ENCODE measurements at regions not wholly inside any gene's neighbourhood (a gene's known extent, or its start where the extent isn't known, plus 50 kb on each side); places are given as distances from the start of the nearest gene placed in this dataset.

DNA sequence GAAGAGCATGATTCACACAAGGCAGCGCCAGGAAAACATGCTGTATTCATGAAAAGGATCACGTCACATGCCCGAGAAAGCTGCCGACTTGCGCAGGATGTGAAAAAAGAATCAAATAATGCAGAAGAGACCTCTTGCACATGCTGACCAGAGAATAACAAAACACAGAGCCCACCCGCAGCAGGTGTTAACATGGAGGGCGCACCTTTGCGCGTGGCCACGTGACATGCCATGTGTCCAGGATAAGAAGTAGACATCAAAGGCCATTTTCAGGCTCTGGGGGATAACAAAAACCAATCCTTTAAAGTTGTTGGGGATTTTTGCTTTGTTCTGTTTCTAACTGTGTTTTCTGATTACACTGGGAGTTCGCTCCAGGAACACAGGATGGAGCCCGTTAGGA is 1332.8 kb downstream of the ZPLD1 start:
- H3K36me3 ChIP-seq (ENCODE audit: insufficient read depth, low read length) = no peaks in the 10 kb centered on the region
- no peak overlapping the region for H3K4me3 ChIP-seq (ENCODE audit: low read length)
- H3K27me3 ChIP-seq (ENCODE audit: insufficient read depth, low read depth, low read length) = no peaks in the 10 kb centered on the region
- H3K27ac ChIP-seq (ENCODE audit: low read length) = no peak overlapping the region
- no peaks in the 10 kb centered on the region for H3F3A ChIP-seq (ENCODE audit: insufficient read depth, low read length, poor library complexity, severe bottlenecking)
- H2AFZ ChIP-seq (ENCODE audit: low read depth, low read length) = no peak overlapping the region
- TF ChIP-seq RAD21 (conservative IDR thresholded peaks at IDR 0.05) (no peak), SMC3 (conservative IDR thresholded peaks at IDR 0.05; ENCODE audit: poor library complexity) (no peak), EZH2 (IDR thresholded peaks at IDR 0.05; ENCODE audit: borderline replicate concordance, insufficient read depth, low read length, poor library complexity, severe bottlenecking) (no peak), POLR2AphosphoS5 (IDR thresholded peaks at IDR 0.05) (no peak), EP300 (conservative IDR thresholded peaks at IDR 0.05; ENCODE audit: poor library complexity, severe bottlenecking) (no peak), CTCF (IDR thresholded peaks at IDR 0.05; ENCODE audit: poor library complexity, severe bottlenecking) (no peak), REST (IDR thresholded peaks at IDR 0.05; ENCODE audit: borderline replicate concordance) (no peak), MXI1 (conservative IDR thresholded peaks at IDR 0.05; ENCODE audit: poor library complexity, severe bottlenecking) (no peak), TAF1 (IDR thresholded peaks at IDR 0.05; ENCODE audit: low read depth) (no peak)
- H3K79me2 ChIP-seq (replicated peaks; ENCODE audit: insufficient read depth, low read length) = no peaks in the 10 kb centered on the region
- H4K20me1 ChIP-seq (ENCODE audit: insufficient read depth) = no peaks in the 10 kb centered on the region
- H3K9me2 ChIP-seq (ENCODE audit: insufficient read depth, low read length) = no peaks in the 10 kb centered on the region
- H3K4me2 ChIP-seq (ENCODE audit: low read length) = no peak overlapping the region
- H3K9me3 ChIP-seq (ENCODE audit: low read length) = no peaks in the 10 kb centered on the region
- no peak overlapping the region for H3K9ac ChIP-seq (ENCODE audit: low read length)

DNA sequence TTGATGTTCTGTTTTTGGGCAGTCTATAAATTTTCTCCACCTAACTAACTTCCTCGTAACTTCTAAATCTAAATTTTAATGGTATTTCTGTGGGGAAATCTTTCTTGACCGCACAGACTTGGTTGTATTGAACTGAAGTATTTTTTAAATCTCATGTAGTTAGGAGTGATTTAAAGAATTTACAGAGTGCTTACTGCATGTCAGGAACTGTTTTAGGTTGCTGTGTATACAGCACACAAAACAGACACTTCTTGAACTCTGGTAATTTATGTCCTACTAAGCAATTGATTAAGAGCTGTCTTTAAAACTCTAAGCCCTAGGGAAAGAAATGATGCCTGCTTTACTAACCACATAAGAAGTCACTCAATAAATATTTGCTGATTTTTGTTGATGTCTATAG is 1350.2 kb downstream of the ZPLD1 start:
- Histone ChIP-seq H3K27me3 (ENCODE audit: insufficient read depth, low read depth, low read length) (no peaks in the 10 kb centered on the region), H4K20me1 (ENCODE audit: insufficient read depth) (no peaks in the 10 kb centered on the region), H3K9me2 (ENCODE audit: insufficient read depth, low read length) (no peaks in the 10 kb centered on the region), H3F3A (ENCODE audit: insufficient read depth, low read length, poor library complexity, severe bottlenecking) (no peaks in the 10 kb centered on the region), H3K36me3 (ENCODE audit: insufficient read depth, low read length) (no peaks in the 10 kb centered on the region), H3K4me3 (ENCODE audit: low read length) (no peak overlapping the region), H3K9me3 (ENCODE audit: low read length) (no peaks in the 10 kb centered on the region), H3K9ac (ENCODE audit: low read length) (no peak overlapping the region), H3K4me2 (ENCODE audit: low read length) (no peak overlapping the region), H3K27ac (ENCODE audit: low read length) (no peak overlapping the region), H2AFZ (ENCODE audit: low read depth, low read length) (no peak overlapping the region), H3K79me2 (replicated peaks; ENCODE audit: insufficient read depth, low read length) (no peaks in the 10 kb centered on the region)
- no peak for TF ChIP-seq REST (IDR thresholded peaks at IDR 0.05; ENCODE audit: borderline replicate concordance)
- no peak for TF ChIP-seq EZH2 (IDR thresholded peaks at IDR 0.05; ENCODE audit: borderline replicate concordance, insufficient read depth, low read length, poor library complexity, severe bottlenecking)
- TF ChIP-seq RAD21 (conservative IDR thresholded peaks at IDR 0.05) = no peak
- no peak for TF ChIP-seq POLR2AphosphoS5 (IDR thresholded peaks at IDR 0.05)
- no peak for TF ChIP-seq TAF1 (IDR thresholded peaks at IDR 0.05; ENCODE audit: low read depth)
- TF ChIP-seq CTCF (IDR thresholded peaks at IDR 0.05; ENCODE audit: poor library complexity, severe bottlenecking) = no peak
- no peak for TF ChIP-seq EP300 (conservative IDR thresholded peaks at IDR 0.05; ENCODE audit: poor library complexity, severe bottlenecking)
- TF ChIP-seq SMC3 (conservative IDR thresholded peaks at IDR 0.05; ENCODE audit: poor library complexity) = no peak
- TF ChIP-seq MXI1 (conservative IDR thresholded peaks at IDR 0.05; ENCODE audit: poor library complexity, severe bottlenecking) = no peak
